Tibial artery (tissue), 4 donors: ENCODE measurements at regions not wholly inside any gene's neighbourhood (a gene's known extent, or its start where the extent isn't known, plus 50 kb on each side); places are given as distances from the start of the nearest gene placed in this dataset.

Experiments used
- DNase-seq, 2 donors: peaks; one replicate each; pipeline ENCODE4 v3.0.0-alpha.2; 2019
- H3K27ac ChIP-seq, 2 donors: fragments of 200-600 bp; sonication (generic) in 1 of 2; 1 replicate in 1 of 2; 2 replicates in 1 of 2; pipeline ENCODE4 v1.5.1; 2018 to 2019; ENCODE audit warnings: mild to moderate bottlenecking in 1 of 2
- H3K27me3 ChIP-seq, 2 donors: fragments of 200-600 bp; sonication (generic) in 1 of 2; one replicate each; pipeline versions ENCODE4 v1.5.1 to v1.6.0; 2016 to 2019
- H3K36me3 ChIP-seq, 3 donors: fragments of 200-600 bp; sonication (generic) in 2 of 3; one replicate each; pipeline ENCODE4 v1.5.1; 2016 to 2019; ENCODE audit warnings: mild to moderate bottlenecking in 2 of 3
- H3K4me1 ChIP-seq, 4 donors: fragments of 200-600 bp; sonication (generic) in 2 of 4; 1 replicate in 3 of 4; 2 replicates in 1 of 4; pipeline ENCODE4 v1.5.1; 2016 to 2019
- H3K4me3 ChIP-seq, 2 donors: fragments of 200-600 bp; sonication (generic) in 1 of 2; 1 replicate in 1 of 2; 2 replicates in 1 of 2; pipeline ENCODE4 v1.5.1; 2018 to 2019; ENCODE audit warnings: mild to moderate bottlenecking in 2 of 2
- H3K9me3 ChIP-seq, 3 donors: fragments of 200-600 bp; sonication (generic) in 1 of 3; one replicate each; pipeline ENCODE4 v1.5.1; 2016 to 2019
- intact Hi-C: fragments of 100-400 bp; cut with DNase I; formaldehyde crosslinking; loops from one replicate; pipeline ENCODE4 v1.15.0; 2023; ENCODE audit warnings: low total_unique reads
- TF ChIP-seq, protein P1 (sequence below), 2 experiments: fragments of 200-600 bp in 1 of 2; fragments of 450-650 bp in 1 of 2; IDR thresholded peaks; one replicate each; pipeline ENCODE4 v1.5.1; 2017 to 2019; ENCODE audit warnings: antibody characterized with exemption in 2 of 2, mild to moderate bottlenecking in 1 of 2, moderate library complexity in 1 of 2

DNA sequence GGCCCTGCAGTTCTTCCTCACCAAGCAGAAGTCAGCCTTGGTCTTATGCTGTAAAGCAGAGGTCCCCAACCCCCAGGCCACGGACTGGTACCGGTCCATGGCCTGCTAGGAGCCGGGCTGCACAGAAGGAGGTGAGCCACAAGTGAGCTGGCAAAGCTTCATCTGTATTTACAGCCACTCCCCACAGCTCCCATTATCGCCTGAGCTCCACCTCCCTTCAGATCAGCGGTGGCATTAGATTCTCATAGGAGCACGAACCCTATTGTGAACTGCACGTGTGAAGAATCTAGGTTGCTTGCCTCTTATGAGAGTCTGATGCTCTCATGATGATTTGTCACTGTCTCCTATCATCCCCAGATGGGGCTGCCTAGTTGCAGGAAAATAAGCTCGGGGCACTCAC lies 87.6 kb upstream of the NEBL start:
- TF ChIP-seq, protein P1, sequence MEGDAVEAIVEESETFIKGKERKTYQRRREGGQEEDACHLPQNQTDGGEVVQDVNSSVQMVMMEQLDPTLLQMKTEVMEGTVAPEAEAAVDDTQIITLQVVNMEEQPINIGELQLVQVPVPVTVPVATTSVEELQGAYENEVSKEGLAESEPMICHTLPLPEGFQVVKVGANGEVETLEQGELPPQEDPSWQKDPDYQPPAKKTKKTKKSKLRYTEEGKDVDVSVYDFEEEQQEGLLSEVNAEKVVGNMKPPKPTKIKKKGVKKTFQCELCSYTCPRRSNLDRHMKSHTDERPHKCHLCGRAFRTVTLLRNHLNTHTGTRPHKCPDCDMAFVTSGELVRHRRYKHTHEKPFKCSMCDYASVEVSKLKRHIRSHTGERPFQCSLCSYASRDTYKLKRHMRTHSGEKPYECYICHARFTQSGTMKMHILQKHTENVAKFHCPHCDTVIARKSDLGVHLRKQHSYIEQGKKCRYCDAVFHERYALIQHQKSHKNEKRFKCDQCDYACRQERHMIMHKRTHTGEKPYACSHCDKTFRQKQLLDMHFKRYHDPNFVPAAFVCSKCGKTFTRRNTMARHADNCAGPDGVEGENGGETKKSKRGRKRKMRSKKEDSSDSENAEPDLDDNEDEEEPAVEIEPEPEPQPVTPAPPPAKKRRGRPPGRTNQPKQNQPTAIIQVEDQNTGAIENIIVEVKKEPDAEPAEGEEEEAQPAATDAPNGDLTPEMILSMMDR (IDR thresholded peaks at IDR 0.05): no peak
- no peaks in the 10 kb centered on the region for H3K36me3 ChIP-seq
- no peak overlapping the region for H3K27ac ChIP-seq
- no peaks in the 10 kb centered on the region for H3K27me3 ChIP-seq
- intact Hi-C loops: no loop called here
- H3K4me3 ChIP-seq: no peak overlapping the region
- H3K4me1 ChIP-seq: peaks cover 0 to 10% (median 3%) of the 10 kb centered on the region in 4 donors
- no peaks in the 10 kb centered on the region for H3K9me3 ChIP-seq
- DNase-seq: no peak

DNA sequence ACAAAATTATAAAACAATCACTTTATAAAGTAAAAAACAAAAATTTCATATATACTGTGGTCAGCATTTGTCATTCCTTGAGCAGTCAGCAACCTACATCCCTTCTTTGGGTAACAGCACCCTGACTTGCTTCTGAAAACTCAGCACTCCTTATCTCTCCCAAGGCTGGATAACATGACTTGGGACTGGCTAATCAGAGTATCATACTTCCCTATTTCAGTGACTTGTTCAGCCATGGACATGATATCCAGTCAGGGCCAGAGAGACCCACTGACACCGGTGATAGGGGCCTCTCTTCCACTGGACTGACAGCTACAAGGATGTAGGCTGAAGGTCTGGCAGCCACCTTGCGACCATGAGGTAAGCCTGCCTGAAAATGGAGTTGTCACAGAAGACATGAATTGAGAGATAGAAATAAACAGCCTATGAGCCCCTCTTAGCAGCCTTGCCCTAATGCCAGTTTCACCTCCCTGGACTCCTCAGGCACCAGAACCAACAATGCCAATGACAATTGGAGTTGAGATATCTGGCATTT lies 84.4 kb upstream of the NEBL start:
- no peak for DNase-seq
- Histone ChIP-seq H3K36me3 (no peaks in the 10 kb centered on the region), H3K4me3 (no peak overlapping the region), H3K4me1 (peaks cover 0 to 6% (median 3%) of the 10 kb centered on the region in 4 donors), H3K9me3 (no peaks in the 10 kb centered on the region), H3K27me3 (no peaks in the 10 kb centered on the region), H3K27ac (no peak overlapping the region)
- intact Hi-C loops: no loop called here
- TF ChIP-seq, protein P1 (IDR thresholded peaks at IDR 0.05): no peak

DNA sequence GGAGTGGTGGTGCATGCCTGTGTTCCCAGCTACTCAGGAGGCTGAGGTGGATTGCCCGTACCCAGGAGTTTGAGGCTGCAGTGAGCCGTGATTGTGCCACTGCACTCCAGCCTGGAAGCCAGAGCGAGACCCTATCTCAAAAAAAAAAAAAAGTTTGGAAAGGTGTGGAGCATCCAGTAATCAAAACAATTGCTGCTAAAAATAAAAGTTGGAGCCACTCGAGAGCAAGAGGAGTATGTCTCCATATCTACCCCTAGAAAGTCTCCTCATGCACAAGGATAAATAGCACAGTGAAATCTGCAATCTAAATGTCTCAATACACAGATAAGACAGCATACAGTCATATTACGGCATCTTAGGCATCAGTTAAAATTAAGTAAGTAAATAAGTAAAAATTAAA lies 81.5 kb upstream of the NEBL start:
- intact Hi-C loops: no loop called here
- DNase-seq: no peak

DNA sequence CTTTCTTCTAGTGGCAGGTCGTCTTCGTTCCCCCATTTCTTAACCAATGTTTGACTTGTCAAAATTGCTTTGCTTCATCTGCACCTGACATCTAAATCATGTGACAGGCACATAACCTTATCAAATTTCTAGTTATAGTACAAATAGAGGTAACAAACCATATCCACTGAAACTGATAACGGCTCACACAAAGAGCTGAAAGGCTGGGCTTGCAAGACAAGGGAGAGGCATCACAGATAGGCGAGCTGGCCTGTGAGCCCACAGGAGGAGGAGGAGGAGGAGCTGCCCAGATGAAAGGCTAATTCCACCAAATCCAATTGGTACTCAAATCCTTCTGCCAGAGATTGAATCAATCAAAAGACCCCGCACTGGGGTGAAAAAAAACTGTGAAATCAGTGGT lies 80.2 kb upstream of the NEBL start:
- TF ChIP-seq, protein P1 (IDR thresholded peaks at IDR 0.05): no peak
- no peak overlapping the region for H3K4me3 ChIP-seq
- no peak for DNase-seq
- intact Hi-C loops: no loop called here
- H3K9me3 ChIP-seq: no peaks in the 10 kb centered on the region
- H3K27me3 ChIP-seq: no peaks in the 10 kb centered on the region
- H3K36me3 ChIP-seq: no peaks in the 10 kb centered on the region
- no peak overlapping the region for H3K27ac ChIP-seq
- no peaks in the 10 kb centered on the region for H3K4me1 ChIP-seq

More for the DNA sequence above, 81.5 kb upstream of the NEBL start:
- no peaks in the 10 kb centered on the region for H3K4me1 ChIP-seq
- no peak overlapping the region for H3K4me3 ChIP-seq
- H3K36me3 ChIP-seq: no peaks in the 10 kb centered on the region
- no peaks in the 10 kb centered on the region for H3K27me3 ChIP-seq
- no peak overlapping the region for H3K27ac ChIP-seq
- TF ChIP-seq, protein P1 (IDR thresholded peaks at IDR 0.05): no peak
- no peaks in the 10 kb centered on the region for H3K9me3 ChIP-seq

- TF ChIP-seq, protein P1 (IDR thresholded peaks at IDR 0.05): no peak
- intact Hi-C loops: no loop called here
Measured at GRCh38 chr10:20976891-20977290, 79.8 kb upstream of the NEBL start.

DNA sequence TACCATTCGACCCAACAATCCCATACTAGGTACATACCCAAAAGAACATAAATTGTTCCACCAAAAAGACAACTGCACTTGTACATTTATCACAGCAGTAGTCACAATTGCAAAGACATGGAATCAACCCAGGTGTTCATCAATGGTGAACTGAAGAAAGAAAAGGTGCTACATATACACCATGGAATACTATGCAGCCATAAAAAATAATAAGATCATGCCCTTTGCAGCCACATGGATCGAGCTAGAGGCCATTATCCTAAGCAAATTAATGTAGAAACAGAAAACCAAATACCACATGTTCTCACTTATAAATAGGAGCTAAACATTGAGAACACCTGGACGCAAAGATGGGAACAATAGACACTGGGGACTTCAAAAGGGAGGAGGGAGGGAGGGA lies 79.3 kb upstream of the NEBL start:
- H3K36me3 ChIP-seq: no peaks in the 10 kb centered on the region
- no peaks in the 10 kb centered on the region for H3K27me3 ChIP-seq
- H3K4me1 ChIP-seq: no peaks in the 10 kb centered on the region
- no peaks in the 10 kb centered on the region for H3K9me3 ChIP-seq
- intact Hi-C loops: no loop called here
- H3K27ac ChIP-seq: no peak overlapping the region
- DNase-seq: no peak
- TF ChIP-seq, protein P1 (IDR thresholded peaks at IDR 0.05): no peak
- H3K4me3 ChIP-seq: no peak overlapping the region

More at GRCh38 chr10:20976891-20977290, 79.8 kb upstream of the NEBL start:
- no peak overlapping the region for H3K4me3 ChIP-seq
- H3K36me3 ChIP-seq: no peaks in the 10 kb centered on the region
- no peaks in the 10 kb centered on the region for H3K9me3 ChIP-seq
- no peak for DNase-seq
- H3K27me3 ChIP-seq: no peaks in the 10 kb centered on the region
- no peak overlapping the region for H3K27ac ChIP-seq
- no peaks in the 10 kb centered on the region for H3K4me1 ChIP-seq
